ENCODE measurements at regions not wholly inside any gene's neighbourhood (a gene's known extent, or its start where the extent isn't known, plus 50 kb on each side); places are given as distances from the start of the nearest gene placed in this dataset.

GRCh38 chr11:109088086-109088485 is 333.9 kb upstream of the C11orf87 start:
- CTCF ChIA-PET: no interaction called here
- Mint-ChIP-seq H3K4me1 (ENCODE audit: low read depth, unreplicated experiment) (no peaks in the 10 kb centered on the region), H3K36me3 (ENCODE audit: insufficient read depth, unreplicated experiment) (no peaks in the 10 kb centered on the region), H3K4me3 (ENCODE audit: low read depth, unreplicated experiment) (no peak overlapping the region), H3K27ac (ENCODE audit: unreplicated experiment) (no peak overlapping the region), H3K27me3 (ENCODE audit: unreplicated experiment) (no peaks in the 10 kb centered on the region), H3K9me3 (ENCODE audit: low read depth, unreplicated experiment) (no peaks in the 10 kb centered on the region)
- intact Hi-C loops (cut with micrococcal nuclease; ENCODE audit: unreplicated experiment): no loop called here
- no TSS peak for BruUV-seq (replicated peaks)
- DNase-seq: no peak
- TF ChIP-seq, protein P1, sequence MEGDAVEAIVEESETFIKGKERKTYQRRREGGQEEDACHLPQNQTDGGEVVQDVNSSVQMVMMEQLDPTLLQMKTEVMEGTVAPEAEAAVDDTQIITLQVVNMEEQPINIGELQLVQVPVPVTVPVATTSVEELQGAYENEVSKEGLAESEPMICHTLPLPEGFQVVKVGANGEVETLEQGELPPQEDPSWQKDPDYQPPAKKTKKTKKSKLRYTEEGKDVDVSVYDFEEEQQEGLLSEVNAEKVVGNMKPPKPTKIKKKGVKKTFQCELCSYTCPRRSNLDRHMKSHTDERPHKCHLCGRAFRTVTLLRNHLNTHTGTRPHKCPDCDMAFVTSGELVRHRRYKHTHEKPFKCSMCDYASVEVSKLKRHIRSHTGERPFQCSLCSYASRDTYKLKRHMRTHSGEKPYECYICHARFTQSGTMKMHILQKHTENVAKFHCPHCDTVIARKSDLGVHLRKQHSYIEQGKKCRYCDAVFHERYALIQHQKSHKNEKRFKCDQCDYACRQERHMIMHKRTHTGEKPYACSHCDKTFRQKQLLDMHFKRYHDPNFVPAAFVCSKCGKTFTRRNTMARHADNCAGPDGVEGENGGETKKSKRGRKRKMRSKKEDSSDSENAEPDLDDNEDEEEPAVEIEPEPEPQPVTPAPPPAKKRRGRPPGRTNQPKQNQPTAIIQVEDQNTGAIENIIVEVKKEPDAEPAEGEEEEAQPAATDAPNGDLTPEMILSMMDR (IDR thresholded peaks at IDR 0.05; ENCODE audit: unreplicated experiment): no peak

- intact Hi-C loops (cut with micrococcal nuclease; ENCODE audit: unreplicated experiment): no loop called here
- TF ChIP-seq, protein P1 (IDR thresholded peaks at IDR 0.05; ENCODE audit: unreplicated experiment): no peak
- CTCF ChIA-PET: interaction anchor here (0.6 kb wide), 1 partner anchor 559 kb away, joined by 3 read pairs; no protein-coding TSS in a partner anchor
- Mint-ChIP-seq H3K4me1 (ENCODE audit: low read depth, unreplicated experiment) (no peaks in the 10 kb centered on the region), H3K27ac (ENCODE audit: unreplicated experiment) (no peak overlapping the region), H3K27me3 (ENCODE audit: unreplicated experiment) (no peaks in the 10 kb centered on the region), H3K4me3 (ENCODE audit: low read depth, unreplicated experiment) (no peak overlapping the region), H3K36me3 (ENCODE audit: insufficient read depth, unreplicated experiment) (no peaks in the 10 kb centered on the region), H3K9me3 (ENCODE audit: low read depth, unreplicated experiment) (no peaks in the 10 kb centered on the region)
- no peak for DNase-seq
- BruUV-seq (replicated peaks): no TSS peak
These were observed 332.8 kb upstream of the C11orf87 start for GRCh38 chr11:109089144-109089543.

GRCh38 chr11:109093354-109093753 is 328.6 kb upstream of the C11orf87 start:
- no peaks in the 10 kb centered on the region for H3K27me3 Mint-ChIP-seq (ENCODE audit: unreplicated experiment)
- BruUV-seq (replicated peaks): no TSS peak
- no peaks in the 10 kb centered on the region for H3K9me3 Mint-ChIP-seq (ENCODE audit: low read depth, unreplicated experiment)
- no peak for DNase-seq
- CTCF ChIA-PET: no interaction called here
- TF ChIP-seq, protein P1 (IDR thresholded peaks at IDR 0.05; ENCODE audit: unreplicated experiment): no peak
- intact Hi-C loops (cut with micrococcal nuclease; ENCODE audit: unreplicated experiment): no loop called here
- H3K27ac Mint-ChIP-seq (ENCODE audit: unreplicated experiment): no peak overlapping the region
- no peak overlapping the region for H3K4me3 Mint-ChIP-seq (ENCODE audit: low read depth, unreplicated experiment)
- no peaks in the 10 kb centered on the region for H3K36me3 Mint-ChIP-seq (ENCODE audit: insufficient read depth, unreplicated experiment)
- no peaks in the 10 kb centered on the region for H3K4me1 Mint-ChIP-seq (ENCODE audit: low read depth, unreplicated experiment)

- H3K4me3 Mint-ChIP-seq (ENCODE audit: low read depth, unreplicated experiment): no peak overlapping the region
- no peaks in the 10 kb centered on the region for H3K9me3 Mint-ChIP-seq (ENCODE audit: low read depth, unreplicated experiment)
- H3K36me3 Mint-ChIP-seq (ENCODE audit: insufficient read depth, unreplicated experiment): no peaks in the 10 kb centered on the region
- CTCF ChIA-PET: no interaction called here
- TF ChIP-seq, protein P1 (IDR thresholded peaks at IDR 0.05; ENCODE audit: unreplicated experiment): no peak
- DNase-seq: no peak
- intact Hi-C loops (cut with micrococcal nuclease; ENCODE audit: unreplicated experiment): no loop called here
- H3K27ac Mint-ChIP-seq (ENCODE audit: unreplicated experiment): no peak overlapping the region
- H3K27me3 Mint-ChIP-seq (ENCODE audit: unreplicated experiment): no peaks in the 10 kb centered on the region
- BruUV-seq (replicated peaks): no TSS peak
- no peaks in the 10 kb centered on the region for H3K4me1 Mint-ChIP-seq (ENCODE audit: low read depth, unreplicated experiment)
These were observed 325.7 kb upstream of the C11orf87 start for GRCh38 chr11:109096266-109096665.
